Coronary artery (tissue), 2 donors: ENCODE measurements at regions not wholly inside any gene's neighbourhood (a gene's known extent, or its start where the extent isn't known, plus 50 kb on each side); places are given as distances from the start of the nearest gene placed in this dataset.

Experiments
- DNase-seq: peaks from one replicate; pipeline ENCODE4 v3.0.0-alpha.2; 2017; ENCODE audit warnings: low spot score
- H3K27ac ChIP-seq, 2 donors: fragments of 200-600 bp; sonication (generic); one replicate each; pipeline ENCODE4 v1.5.1; 2016 to 2019
- H3K4me3 ChIP-seq: fragments of 200-600 bp; sonication (generic); 2 replicates; pipeline ENCODE4 v1.5.1; 2016; ENCODE audit warnings: mild to moderate bottlenecking, moderate library complexity
- CTCF ChIP-seq: fragments of 200-600 bp; sonication (generic); IDR thresholded peaks from one replicate; pipeline ENCODE4 v1.5.1; 2019; ENCODE audit warnings: antibody characterized with exemption

- Histone ChIP-seq H3K27ac (no peak overlapping the region), H3K4me3 (no peak overlapping the region)
- TF ChIP-seq CTCF: no peak
- no peak for DNase-seq
Measured at GRCh38 chr17:13425390-13425789, 176.3 kb downstream of the HS3ST3A1 start.

GRCh38 chr17:13421581-13422130, 180.1 kb downstream of the HS3ST3A1 start:
- TF ChIP-seq CTCF: no peak

GRCh38 chr17:13420878-13421277, 180.9 kb downstream of the HS3ST3A1 start:
- DNase-seq: no peak
- TF ChIP-seq CTCF: no peak
- Histone ChIP-seq H3K4me3 (no peak overlapping the region), H3K27ac (no peak overlapping the region)

More at GRCh38 chr17:13421581-13422130, 180.1 kb downstream of the HS3ST3A1 start:
- no peak overlapping the region for H3K4me3 ChIP-seq
- no peak overlapping the region for H3K27ac ChIP-seq
- no peak for DNase-seq

GRCh38 chr17:13420418-13420826, 181.3 kb downstream of the HS3ST3A1 start:
- H3K4me3 ChIP-seq: no peak overlapping the region
- no peak for TF ChIP-seq CTCF
- no peak for DNase-seq
- H3K27ac ChIP-seq: no peak overlapping the region

- H3K4me3 ChIP-seq: no peak overlapping the region
- no peak for TF ChIP-seq CTCF
- no peak for DNase-seq
- no peak overlapping the region for H3K27ac ChIP-seq
Measured at GRCh38 chr17:13419676-13420075, 182.1 kb downstream of the HS3ST3A1 start.

- no peak for DNase-seq
- no peak overlapping the region for H3K4me3 ChIP-seq
- no peak for TF ChIP-seq CTCF
- no peak overlapping the region for H3K27ac ChIP-seq
Measured at GRCh38 chr17:13418891-13419290, 182.8 kb downstream of the HS3ST3A1 start.

GRCh38 chr17:13417381-13417950, 184.3 kb downstream of the HS3ST3A1 start:
- no peak for DNase-seq
- Histone ChIP-seq H3K4me3 (no peak overlapping the region), H3K27ac (no peak overlapping the region)
- no peak for TF ChIP-seq CTCF
